Fibroblast of lung (primary cell): ENCODE measurements at regions not wholly inside any gene's neighbourhood (a gene's known extent, or its start where the extent isn't known, plus 50 kb on each side); places are given as distances from the start of the nearest gene placed in this dataset.

Experiments
- DNase-seq, 2 donors: peaks; one replicate each; pipeline versions ENCODE4 v3.0.0 to v3.0.0-alpha.2; 2010; ENCODE audit warnings: low read depth in 2 of 2
- H2AFZ ChIP-seq: 2 replicates; pipeline ENCODE4 v1.5.1; 2012; ENCODE audit warnings: low read length, control low read depth, inconsistent platforms
- H3K27ac ChIP-seq: 2 replicates; pipeline ENCODE4 v1.5.1; 2011; ENCODE audit warnings: low read length, control low read depth; ENCODE audit not compliant: insufficient read depth
- H3K27me3 ChIP-seq: 2 replicates; pipeline ENCODE4 v1.5.1; 2011; ENCODE audit warnings: mild to moderate bottlenecking, low read length; ENCODE audit not compliant: control insufficient read depth, insufficient read depth
- H3K36me3 ChIP-seq: 2 replicates; pipeline ENCODE4 v1.5.1; 2011; ENCODE audit warnings: low read length; ENCODE audit not compliant: control insufficient read depth, insufficient read depth
- H3K4me1 ChIP-seq: 2 replicates; pipeline ENCODE4 v1.5.1; 2011; ENCODE audit warnings: low read length; ENCODE audit not compliant: control insufficient read depth, insufficient read depth; ENCODE audit errors: extremely low read depth
- H3K4me2 ChIP-seq: 2 replicates; pipeline ENCODE4 v1.5.1; 2011; ENCODE audit warnings: low read length, control low read depth; ENCODE audit not compliant: insufficient read depth; ENCODE audit errors: extremely low read depth
- H3K4me3 ChIP-seq, 4 experiments: fragments of 200-600 bp in 1 of 4; sonication (generic) in 1 of 4; replicated peaks in 1 of 4; 2 replicates each; pipeline ENCODE4 v1.5.1; 2011 to 2016; ENCODE audit warnings: low read length in 4 of 4, low read depth in 3 of 4, mild to moderate bottlenecking in 3 of 4, control low read depth in 2 of 4, inconsistent platforms in 1 of 4, mixed read lengths in 1 of 4; ENCODE audit not compliant: insufficient read depth in 1 of 4; ENCODE audit errors: control extremely low read depth in 1 of 4
- H3K79me2 ChIP-seq: 2 replicates; pipeline ENCODE4 v1.5.1; 2012; ENCODE audit warnings: mild to moderate bottlenecking, low read length, inconsistent platforms; ENCODE audit not compliant: control insufficient read depth, insufficient read depth
- H3K9ac ChIP-seq: 2 replicates; pipeline ENCODE4 v1.5.1; 2011; ENCODE audit warnings: mild to moderate bottlenecking, low read length, control low read depth; ENCODE audit not compliant: insufficient read depth
- H3K9me3 ChIP-seq: 2 replicates; pipeline ENCODE4 v1.5.1; 2012; ENCODE audit warnings: low read depth, low read length; ENCODE audit not compliant: control insufficient read depth, insufficient read depth
- H4K20me1 ChIP-seq: 2 replicates; pipeline ENCODE4 v1.5.1; 2011; ENCODE audit warnings: low read length; ENCODE audit not compliant: control insufficient read depth, insufficient read depth; ENCODE audit errors: extremely low read depth
- EZH2 ChIP-seq: IDR thresholded peaks from 2 replicates; pipeline ENCODE4 v1.5.1; 2012; ENCODE audit warnings: low read length, control low read depth, mild to moderate bottlenecking; ENCODE audit errors: missing control alignments
- TF ChIP-seq, protein P1 (sequence below), 2 donors: IDR thresholded peaks in 1 of 2; conservative IDR thresholded peaks in 1 of 2; 1 replicate in 1 of 2; 2 replicates in 1 of 2; pipeline ENCODE4 v1.5.1; 2011 to 2012; ENCODE audit warnings: low read length in 2 of 2, control low read depth in 1 of 2, inconsistent platforms in 1 of 2, low read depth in 1 of 2, mild to moderate bottlenecking in 1 of 2

DNA sequence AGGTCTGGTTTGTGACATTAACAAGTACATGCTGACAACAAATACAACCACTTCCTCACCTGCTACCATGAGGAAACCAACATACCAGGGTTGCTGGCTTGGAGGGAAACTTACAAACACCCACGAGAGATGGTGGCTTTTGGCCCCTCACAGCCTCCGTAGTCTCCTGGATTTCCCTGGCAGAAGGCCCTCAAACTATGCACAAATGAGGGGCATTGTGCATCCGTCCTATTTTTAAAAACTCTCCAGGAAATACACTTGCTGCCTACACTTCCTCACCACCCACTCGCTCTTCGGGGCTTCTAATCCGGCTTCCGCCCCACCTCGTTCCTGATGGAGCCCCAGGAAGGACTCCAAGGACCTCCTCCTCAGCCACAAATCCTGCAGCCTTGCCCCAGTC is 355.0 kb upstream of the GATB start:
- Histone ChIP-seq H3K27me3 (peaks cover 4% of the 10 kb centered on the region), H3K4me2 (no peak overlapping the region), H2AFZ (no peak overlapping the region), H3K4me3 (no peak overlapping the region), H3K9ac (no peak overlapping the region), H3K4me1 (no peaks in the 10 kb centered on the region), H4K20me1 (no peaks in the 10 kb centered on the region), H3K36me3 (no peaks in the 10 kb centered on the region), H3K27ac (no peak overlapping the region), H3K79me2 (no peaks in the 10 kb centered on the region), H3K9me3 (no peaks in the 10 kb centered on the region)
- no peak for DNase-seq
- no peak for TF ChIP-seq EZH2
- TF ChIP-seq, protein P1, sequence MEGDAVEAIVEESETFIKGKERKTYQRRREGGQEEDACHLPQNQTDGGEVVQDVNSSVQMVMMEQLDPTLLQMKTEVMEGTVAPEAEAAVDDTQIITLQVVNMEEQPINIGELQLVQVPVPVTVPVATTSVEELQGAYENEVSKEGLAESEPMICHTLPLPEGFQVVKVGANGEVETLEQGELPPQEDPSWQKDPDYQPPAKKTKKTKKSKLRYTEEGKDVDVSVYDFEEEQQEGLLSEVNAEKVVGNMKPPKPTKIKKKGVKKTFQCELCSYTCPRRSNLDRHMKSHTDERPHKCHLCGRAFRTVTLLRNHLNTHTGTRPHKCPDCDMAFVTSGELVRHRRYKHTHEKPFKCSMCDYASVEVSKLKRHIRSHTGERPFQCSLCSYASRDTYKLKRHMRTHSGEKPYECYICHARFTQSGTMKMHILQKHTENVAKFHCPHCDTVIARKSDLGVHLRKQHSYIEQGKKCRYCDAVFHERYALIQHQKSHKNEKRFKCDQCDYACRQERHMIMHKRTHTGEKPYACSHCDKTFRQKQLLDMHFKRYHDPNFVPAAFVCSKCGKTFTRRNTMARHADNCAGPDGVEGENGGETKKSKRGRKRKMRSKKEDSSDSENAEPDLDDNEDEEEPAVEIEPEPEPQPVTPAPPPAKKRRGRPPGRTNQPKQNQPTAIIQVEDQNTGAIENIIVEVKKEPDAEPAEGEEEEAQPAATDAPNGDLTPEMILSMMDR (conservative IDR thresholded peaks at IDR 0.05 in 1 of 2, IDR thresholded peaks at IDR 0.05 in 1 of 2; ENCODE audit: low read depth in 1 of 2, low read length in 2 of 2), result no peak

DNA sequence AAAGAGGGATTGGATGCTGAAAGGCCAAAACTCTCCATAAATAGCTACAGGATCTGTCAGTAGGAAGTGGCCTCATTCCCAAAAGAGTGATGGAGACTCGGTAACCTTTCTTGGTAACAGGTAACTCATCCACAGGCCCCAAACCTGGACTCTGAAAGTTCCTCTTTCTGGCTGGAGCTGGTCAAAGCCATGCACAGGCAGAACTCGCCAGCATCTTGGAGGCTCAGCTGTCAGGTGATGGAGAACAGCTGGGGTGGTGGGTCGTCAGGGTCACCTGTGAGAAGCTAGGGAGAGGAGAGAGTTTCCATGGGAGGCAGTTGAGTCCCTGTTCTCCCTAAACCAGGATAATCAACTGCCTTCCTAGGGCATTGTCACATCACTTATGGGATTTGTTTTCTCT is 354.3 kb upstream of the GATB start:
- Histone ChIP-seq H3K27me3 (peaks cover 4% of the 10 kb centered on the region), H3K36me3 (no peaks in the 10 kb centered on the region), H3K4me3 (no peak overlapping the region), H3K79me2 (no peaks in the 10 kb centered on the region), H3K4me2 (no peak overlapping the region), H2AFZ (no peak overlapping the region), H3K9me3 (no peaks in the 10 kb centered on the region), H3K4me1 (no peaks in the 10 kb centered on the region), H4K20me1 (no peaks in the 10 kb centered on the region), H3K27ac (no peak overlapping the region), H3K9ac (no peak overlapping the region)
- TF ChIP-seq, protein P1 (conservative IDR thresholded peaks at IDR 0.05 in 1 of 2, IDR thresholded peaks at IDR 0.05 in 1 of 2; ENCODE audit: low read depth in 1 of 2, low read length in 2 of 2), result no peak
- TF ChIP-seq EZH2, result no peak
- no peak for DNase-seq

- DNase-seq, result no peak
- Histone ChIP-seq H3K27me3 (peaks cover 4% of the 10 kb centered on the region), H3K4me1 (no peaks in the 10 kb centered on the region), H3K79me2 (no peaks in the 10 kb centered on the region), H3K4me3 (no peak overlapping the region), H3K9me3 (no peaks in the 10 kb centered on the region), H3K36me3 (no peaks in the 10 kb centered on the region), H4K20me1 (no peaks in the 10 kb centered on the region), H2AFZ (no peak overlapping the region), H3K4me2 (no peak overlapping the region), H3K9ac (no peak overlapping the region), H3K27ac (no peak overlapping the region)
- TF ChIP-seq, protein P1 (conservative IDR thresholded peaks at IDR 0.05 in 1 of 2, IDR thresholded peaks at IDR 0.05 in 1 of 2; ENCODE audit: low read depth in 1 of 2, low read length in 2 of 2), result no peak
- no peak for TF ChIP-seq EZH2
Observed at GRCh38 chr4:152114562-152114961, 353.8 kb upstream of the GATB start.
